GM12891 (cell line): ENCODE measurements at regions not wholly inside any gene's neighbourhood (a gene's known extent, or its start where the extent isn't known, plus 50 kb on each side); places are given as distances from the start of the nearest gene placed in this dataset.

Experiments
- POLR2A ChIP-seq: IDR thresholded peaks from 2 replicates; pipeline ENCODE4 v1.6.1; 2011; ENCODE audit warnings: low read depth, low read length, control low read depth
- POU2F2 ChIP-seq: IDR thresholded peaks from 2 replicates; pipeline ENCODE4 v1.6.1; 2011; ENCODE audit warnings: low read depth, mild to moderate bottlenecking, control low read depth, low read length, moderate library complexity

DNA sequence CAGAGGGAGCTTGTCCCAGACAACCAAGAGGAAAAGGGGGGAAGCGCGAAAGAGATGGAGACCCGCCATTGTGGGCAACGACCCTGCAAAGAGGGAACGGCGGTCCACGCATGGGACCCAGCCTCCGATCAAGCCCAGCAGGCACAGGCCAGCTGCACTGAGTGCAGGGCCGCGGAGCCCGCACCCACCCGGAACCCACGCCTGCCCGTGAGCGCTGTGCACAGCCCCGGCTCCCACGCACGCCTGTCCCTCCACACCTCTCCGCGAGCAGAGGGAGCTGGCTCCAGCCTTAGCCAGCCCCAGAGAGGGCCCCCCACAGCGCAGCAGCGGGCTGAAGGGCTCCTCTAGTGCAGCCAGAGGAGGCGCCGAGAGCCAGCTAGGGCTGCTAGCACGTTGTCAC lies 416.5 kb downstream of the DMRTA1 start:
- TF ChIP-seq POLR2A (no peak), POU2F2 (no peak)
